ENCODE measurements at regions not wholly inside any gene's neighbourhood (a gene's known extent, or its start where the extent isn't known, plus 50 kb on each side); places are given as distances from the start of the nearest gene placed in this dataset.
"Not testable (repeated sequence)": the region's sequence is repeated elsewhere in the genome, so short reads cannot be mapped to it uniquely, and the experiment has no call there.

DNA sequence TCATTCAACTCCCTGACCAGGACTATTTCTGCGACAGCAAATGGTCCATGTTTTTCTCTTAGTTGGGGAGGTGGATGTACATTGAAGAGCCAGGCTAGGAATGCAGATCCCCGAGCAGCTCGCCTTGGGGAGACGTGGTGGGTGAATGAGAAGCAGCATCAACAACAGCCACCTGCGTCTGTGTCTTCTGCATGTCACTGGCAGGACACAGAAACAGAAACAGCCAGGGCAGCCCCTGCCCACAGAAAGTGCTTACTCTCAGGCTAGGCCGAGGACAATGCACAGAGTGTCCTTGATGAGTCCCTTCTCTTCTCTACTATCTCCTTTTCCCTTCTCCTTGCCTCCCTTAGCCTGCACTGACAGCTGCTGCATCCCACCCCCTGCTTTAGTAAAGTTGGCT is 541.9 kb upstream of the CADM1 start:
- no peak for DNase-seq (ENCODE audit: low read depth in 2 of 2)

DNA sequence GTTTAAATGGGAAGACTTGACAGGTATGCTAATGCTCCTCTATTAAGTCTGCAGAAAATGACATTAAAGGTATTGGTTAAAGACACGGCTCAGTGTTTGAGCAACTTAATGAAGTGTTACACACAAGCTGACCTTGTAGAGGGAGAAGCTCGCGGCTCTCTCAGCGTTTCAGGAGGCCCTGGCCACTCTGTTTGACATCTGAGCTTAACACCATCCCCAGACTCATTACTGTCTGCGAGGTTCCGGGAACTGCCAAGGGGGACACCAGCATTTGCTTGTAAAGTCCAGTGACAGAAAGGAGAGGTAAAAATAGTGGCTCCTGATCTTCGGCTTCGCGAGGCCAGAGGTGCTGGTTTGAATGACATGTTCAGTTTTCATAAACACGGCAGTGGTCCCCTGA is 540.7 kb upstream of the CADM1 start:
- DNase-seq (ENCODE audit: low read depth in 2 of 2) = no peak

GRCh38 chr11:116044520-116044919 is 540.3 kb upstream of the CADM1 start:
- no peak for DNase-seq (ENCODE audit: low read depth in 2 of 2)

DNA sequence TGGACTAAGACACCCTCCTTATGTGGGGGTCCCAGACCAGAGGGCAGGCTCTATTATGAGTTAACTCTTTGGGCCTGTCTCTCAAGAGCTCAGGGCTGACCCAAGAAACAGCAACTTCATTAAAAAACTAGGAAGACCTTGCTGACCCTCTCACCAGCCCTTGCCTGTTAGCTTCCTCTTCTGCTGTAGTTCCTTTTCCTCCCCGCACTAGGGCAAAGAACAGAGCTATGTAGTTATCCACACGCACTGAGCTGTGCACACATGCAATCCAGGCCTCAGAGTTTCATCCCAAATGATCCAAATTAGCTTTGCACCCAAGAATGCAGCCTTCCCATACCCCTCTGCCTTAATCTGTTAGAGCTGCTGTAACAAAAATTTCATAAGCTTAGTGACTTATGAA is 539.6 kb upstream of the CADM1 start:
- no peak for DNase-seq (ENCODE audit: low read depth in 2 of 2)

GRCh38 chr11:116043059-116043458 is 538.8 kb upstream of the CADM1 start:
- not testable (repeated sequence) for DNase-seq (ENCODE audit: low read depth in 2 of 2)

DNA sequence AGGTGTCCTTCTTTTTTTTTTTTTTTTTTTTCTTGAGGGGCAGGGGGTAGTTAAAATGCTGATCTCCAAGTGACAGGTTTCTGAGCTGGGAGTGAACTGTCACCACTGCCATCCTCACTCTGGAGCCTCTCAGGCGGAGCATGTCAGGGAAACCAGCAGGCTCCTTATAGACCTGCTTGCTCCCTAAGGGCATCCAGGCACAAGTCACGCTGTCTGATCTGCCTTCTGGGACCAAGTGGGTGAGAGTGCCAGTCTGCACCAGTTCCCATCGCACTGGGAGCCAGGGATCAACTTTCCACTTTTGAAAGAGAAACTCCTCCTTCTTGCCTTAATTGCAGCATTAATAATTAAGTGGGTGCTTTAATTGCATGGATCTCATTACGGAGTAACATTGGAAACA is 537.9 kb upstream of the CADM1 start:
- DNase-seq (ENCODE audit: low read depth in 2 of 2) = no peak

DNA sequence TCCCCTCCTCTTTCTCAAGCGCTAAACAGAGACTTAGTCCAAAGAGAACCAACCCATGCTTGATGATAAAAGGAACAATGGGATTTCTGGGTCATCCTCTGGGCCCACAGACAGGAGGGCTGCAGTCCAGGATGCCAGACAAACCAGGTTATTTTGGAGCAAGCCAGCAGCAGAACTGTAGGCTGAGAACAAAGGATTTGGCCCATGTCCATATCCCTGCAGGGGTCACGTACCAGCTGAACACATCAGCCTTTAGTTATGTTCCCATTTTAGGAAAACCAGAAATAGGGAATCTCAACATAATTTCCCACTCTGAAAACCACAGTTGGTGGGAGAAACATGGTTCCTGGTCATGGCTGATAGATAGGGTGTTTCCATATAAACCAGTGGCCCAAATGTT is 533.6 kb upstream of the CADM1 start:
- DNase-seq (ENCODE audit: low read depth in 2 of 2) = no peak

DNA sequence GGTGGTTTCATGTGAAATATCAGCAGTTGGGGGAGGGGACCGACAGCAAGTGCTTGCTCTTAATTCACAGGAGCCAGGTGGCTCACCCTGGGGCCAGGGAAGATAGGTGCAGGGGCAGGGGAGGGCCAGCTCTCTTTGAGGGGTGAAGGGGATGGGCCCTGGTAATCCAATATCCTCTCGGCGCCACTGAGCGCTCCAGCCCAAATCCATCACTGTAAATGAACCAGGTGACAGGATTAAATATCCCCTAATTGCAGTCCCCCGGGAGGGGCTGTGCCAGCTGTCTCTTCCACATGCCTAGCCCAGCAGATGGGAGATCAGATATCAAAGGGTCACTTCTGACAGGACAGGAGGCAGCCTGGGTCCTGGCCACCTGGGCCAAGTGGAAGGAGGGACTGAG is 531.8 kb upstream of the CADM1 start:
- no peak for DNase-seq (ENCODE audit: low read depth in 2 of 2)

DNA sequence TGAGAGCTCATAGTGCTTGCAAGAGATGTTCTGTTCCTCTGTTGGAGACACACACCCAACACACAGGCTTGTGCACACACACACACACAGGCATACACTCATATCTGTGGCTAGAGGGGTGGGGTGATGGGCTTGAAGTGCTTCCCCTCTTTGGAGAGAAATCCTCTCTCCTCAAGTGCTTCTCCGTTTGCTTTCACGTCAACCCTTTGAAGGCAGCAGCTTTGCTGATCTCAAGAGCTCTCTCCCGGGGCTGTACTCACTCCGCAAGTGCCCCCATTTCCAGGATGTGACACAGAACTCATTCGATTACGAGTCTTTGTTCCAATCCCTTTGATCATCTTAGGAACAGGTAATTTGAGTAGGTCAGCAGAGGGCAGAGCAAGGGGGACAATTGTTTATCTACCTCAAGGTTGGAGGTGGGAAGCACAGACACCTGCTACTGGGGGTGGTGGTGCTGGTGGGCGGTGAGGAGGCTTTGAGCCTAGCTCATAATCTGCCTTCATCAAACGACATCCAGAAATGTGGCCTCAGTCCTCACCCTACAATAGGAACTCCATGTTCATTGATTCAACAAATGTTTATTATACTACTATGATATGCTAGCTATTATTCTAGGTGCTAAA is 529.8 kb upstream of the CADM1 start:
- no peak for DNase-seq (ENCODE audit: low read depth in 2 of 2)

DNA sequence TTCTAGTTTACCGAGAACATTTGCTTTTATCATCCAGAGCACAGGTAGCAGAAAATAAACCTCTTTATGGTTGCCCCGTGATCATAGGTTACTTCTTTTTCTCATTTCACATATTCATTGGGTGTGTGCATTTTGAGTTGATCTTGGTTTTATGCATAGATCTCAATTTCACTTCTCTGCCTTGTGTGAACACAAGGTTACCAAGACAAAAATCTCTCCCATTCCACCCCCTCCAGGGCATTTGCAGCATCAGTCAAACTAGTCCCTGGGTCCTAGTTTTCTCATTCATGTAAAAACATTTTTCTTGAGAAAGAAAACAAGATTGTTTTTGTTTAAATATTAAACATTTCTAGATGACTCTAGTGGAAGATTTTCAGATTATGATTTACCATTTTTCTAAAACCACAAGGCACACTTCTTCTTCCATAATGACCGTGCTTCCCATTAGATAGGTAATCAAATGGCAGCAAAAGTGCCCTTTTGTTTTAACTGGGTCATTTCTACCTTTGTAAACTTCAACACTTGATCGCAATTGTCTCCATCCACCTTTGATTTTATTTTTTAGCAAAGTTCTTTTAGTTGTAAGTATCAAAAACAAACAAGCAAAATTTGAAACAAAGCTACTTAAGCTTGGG is 526.6 kb upstream of the CADM1 start:
- no peak for DNase-seq (ENCODE audit: low read depth in 2 of 2)

DNA sequence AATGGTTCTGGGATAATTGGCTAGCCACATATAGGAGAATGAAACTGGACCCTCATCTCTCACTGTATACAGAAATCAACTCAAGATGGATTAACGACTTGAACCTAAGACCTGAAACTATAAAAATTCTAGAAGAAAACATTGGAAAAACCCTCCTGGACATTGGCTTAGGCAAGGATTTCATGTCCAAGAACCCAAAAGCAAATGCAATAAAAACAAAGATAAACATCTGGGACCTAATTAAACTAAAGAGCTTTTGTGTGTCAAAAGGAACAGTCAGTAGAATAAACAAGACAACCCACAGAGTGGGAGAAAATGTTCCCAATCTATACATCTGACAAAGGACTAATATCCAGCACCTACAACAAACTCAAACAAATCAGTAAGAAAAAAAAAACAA is 524.3 kb upstream of the CADM1 start:
- not testable (repeated sequence) for DNase-seq (ENCODE audit: low read depth in 2 of 2)

DNA sequence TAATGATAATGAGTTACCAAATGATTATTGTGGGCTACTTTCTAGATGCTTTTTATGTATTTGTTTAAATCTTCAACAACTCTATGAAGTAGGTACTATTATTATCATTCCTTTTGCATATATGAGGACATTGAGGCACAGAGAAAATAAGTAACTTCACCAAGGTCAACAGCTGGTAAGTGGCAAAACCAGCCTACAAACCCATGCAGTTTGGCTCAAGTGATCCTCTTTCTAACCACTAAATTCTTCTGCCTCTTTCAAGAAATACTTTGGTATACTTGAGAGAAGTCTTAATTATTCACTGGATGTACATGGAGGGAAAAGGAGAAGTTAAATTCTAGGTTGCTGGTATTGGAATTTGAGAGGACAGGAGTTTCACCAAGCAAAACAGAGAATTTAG is 495.2 kb upstream of the CADM1 start:
- DNase-seq (ENCODE audit: low read depth in 2 of 2) = no peak

- DNase-seq (ENCODE audit: low read depth in 2 of 2) = no peak
Observed at GRCh38 chr11:115996808-115997188, 492.6 kb upstream of the CADM1 start.

GRCh38 chr11:115996125-115996807 is 492.1 kb upstream of the CADM1 start:
- no peak for DNase-seq (ENCODE audit: low read depth in 2 of 2)

DNA sequence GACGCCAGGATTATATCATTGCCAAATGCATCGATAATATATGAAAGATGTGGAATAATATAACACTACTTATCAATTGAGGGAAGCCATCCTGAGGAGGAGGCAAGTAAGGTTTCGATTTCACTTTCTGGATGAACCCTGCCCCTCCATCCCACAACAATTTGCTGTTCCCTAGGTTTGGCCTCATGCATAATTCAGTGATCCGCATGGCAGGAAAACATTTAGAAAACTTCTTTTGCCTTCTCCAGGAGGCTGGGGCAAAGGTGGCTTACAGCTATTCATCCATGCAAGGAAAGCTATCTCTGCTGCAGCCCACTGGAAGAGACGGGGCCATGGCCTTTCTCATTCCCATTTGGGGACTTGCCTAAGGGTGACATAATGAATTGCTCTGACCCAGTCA is 489.4 kb upstream of the CADM1 start:
- no peak for DNase-seq (ENCODE audit: low read depth in 2 of 2)

DNA sequence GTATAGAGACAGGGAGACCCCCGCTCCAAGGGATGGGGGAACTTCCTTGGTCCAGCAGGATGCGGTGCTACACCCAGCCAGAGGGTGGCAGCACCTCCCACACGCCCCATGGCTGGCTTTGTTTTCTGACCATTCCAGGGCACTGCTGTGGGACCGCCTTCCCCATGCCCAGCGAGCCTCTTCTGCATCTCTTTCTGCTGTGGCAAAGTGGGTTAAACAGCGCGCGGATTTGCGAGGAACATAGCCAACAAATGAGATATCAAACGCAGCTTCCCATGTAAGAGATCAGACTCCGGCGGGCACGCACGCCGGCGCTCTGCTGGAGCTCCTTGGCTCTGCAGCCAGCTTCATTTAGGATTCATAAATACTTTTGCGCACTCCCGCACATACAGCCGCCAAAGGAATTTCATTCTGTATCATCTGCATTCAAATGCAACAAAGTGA is 485.8 kb upstream of the CADM1 start:
- peak in 1 of 2 donors; percentile 2 for DNase-seq (ENCODE audit: low read depth in 2 of 2)

- DNase-seq (ENCODE audit: low read depth in 2 of 2) = no peak
Observed at GRCh38 chr11:115985896-115986295, 481.7 kb upstream of the CADM1 start.

DNA sequence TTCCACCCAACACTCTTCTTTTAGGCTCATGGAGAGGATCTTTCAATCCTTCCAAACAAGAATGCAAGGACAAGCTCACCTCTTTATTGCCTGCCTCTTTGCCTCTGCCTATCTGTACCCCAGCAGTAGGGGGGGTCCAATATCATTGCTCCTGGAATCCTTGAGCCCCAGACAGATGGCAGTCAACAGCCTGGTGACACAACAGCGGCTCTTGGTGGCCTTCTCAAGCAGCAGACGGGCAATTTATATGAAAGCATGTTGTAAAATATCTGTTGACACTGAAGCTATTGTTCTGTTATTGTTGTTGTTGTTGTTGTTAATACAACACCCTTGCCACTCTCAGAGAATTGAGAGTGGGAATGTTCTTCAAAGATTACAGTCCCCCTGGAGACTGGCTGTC is 480.0 kb upstream of the CADM1 start:
- DNase-seq (ENCODE audit: low read depth in 2 of 2) = no peak

- DNase-seq (ENCODE audit: low read depth in 2 of 2) = no peak
Observed at GRCh38 chr11:115982666-115983065, 478.5 kb upstream of the CADM1 start.

GRCh38 chr11:115981814-115982471 is 477.7 kb upstream of the CADM1 start:
- DNase-seq (ENCODE audit: low read depth in 2 of 2) = no peak

DNA sequence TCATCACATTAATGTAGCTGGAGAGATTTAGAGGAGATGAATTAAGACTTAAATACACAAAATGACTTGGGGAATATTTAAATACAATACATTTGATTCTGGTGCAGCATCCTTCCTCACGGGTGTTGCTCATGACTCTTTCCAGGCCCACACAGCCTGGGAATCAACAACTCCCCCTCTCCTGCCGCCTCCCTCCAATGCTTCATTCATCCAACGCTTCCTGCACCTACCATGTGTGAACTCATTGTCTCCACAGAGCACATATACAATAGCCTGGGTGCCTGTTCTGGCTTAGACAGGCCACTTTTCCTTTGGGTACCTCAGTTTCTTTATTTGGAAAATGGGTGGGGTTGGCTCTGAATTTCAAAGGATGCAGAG is 476.9 kb upstream of the CADM1 start:
- DNase-seq (ENCODE audit: low read depth in 2 of 2) = no peak

GRCh38 chr11:115980337-115981103 is 476.3 kb upstream of the CADM1 start:
- no peak for DNase-seq (ENCODE audit: low read depth in 2 of 2)
